BJ (cell line): ENCODE measurements at regions not wholly inside any gene's neighbourhood (a gene's known extent, or its start where the extent isn't known, plus 50 kb on each side); places are given as distances from the start of the nearest gene placed in this dataset.

ENCODE experiments used
- CTCF ChIA-PET: fragments of 350-600 bp; formaldehyde crosslinking; extraction: SDS; loops from one replicate; lab custom pipeline; 2021; ENCODE audit warnings: antibody characterized with exemption, inconsistent platforms; lab: Yijun Ruan, JAX
- POLR2A ChIA-PET: fragments of 300-600 bp; sonication (Branson Sonifier 250); formaldehyde crosslinking; extraction: SDS; loops from one replicate; lab custom pipeline; 2021; ENCODE audit warnings: antibody characterized with exemption; lab: Charles Lee
- DNase-seq: peaks from one replicate; pipeline ENCODE4 v3.0.0-alpha.2; 2011; ENCODE audit warnings: low read depth
- H3K27me3 ChIP-seq: 2 replicates; pipeline ENCODE4 v1.6.0; 2011; ENCODE audit warnings: low read length; ENCODE audit not compliant: control insufficient read depth, insufficient read depth
- H3K36me3 ChIP-seq: 2 replicates; pipeline ENCODE4 v1.5.1; 2011; ENCODE audit warnings: low read length; ENCODE audit not compliant: control insufficient read depth, insufficient read depth
- H3K4me3 ChIP-seq: 2 replicates; pipeline ENCODE4 v1.5.1; 2011; ENCODE audit warnings: low read depth, mild to moderate bottlenecking, control low read depth, low read length
- CTCF ChIP-seq: IDR thresholded peaks from 2 replicates; pipeline ENCODE4 v1.5.1; 2011; ENCODE audit warnings: low read depth, mild to moderate bottlenecking, control low read depth, inconsistent platforms, low read length, moderate library complexity; ENCODE audit not compliant: insufficient read depth

- Histone ChIP-seq H3K27me3 (no peaks in the 10 kb centered on the region), H3K36me3 (no peaks in the 10 kb centered on the region), H3K4me3 (no peak overlapping the region)
- TF ChIP-seq CTCF = no peak
- POLR2A ChIA-PET = no interaction called here
- CTCF ChIA-PET = no interaction called here
- DNase-seq = no peak
Measured at GRCh38 chr11:115869780-115870431, 365.7 kb upstream of the CADM1 start.

GRCh38 chr11:115869131-115869530, 364.9 kb upstream of the CADM1 start:
- CTCF ChIA-PET = no interaction called here

GRCh38 chr11:115860246-115860645, 356.0 kb upstream of the CADM1 start:
- ChIA-PET POLR2A (no interaction called here), CTCF (no interaction called here)
- TF ChIP-seq CTCF = no peak
- no peak overlapping the region for H3K4me3 ChIP-seq
- H3K36me3 ChIP-seq = no peaks in the 10 kb centered on the region
- H3K27me3 ChIP-seq = no peaks in the 10 kb centered on the region
- no peak for DNase-seq

More at GRCh38 chr11:115869131-115869530, 364.9 kb upstream of the CADM1 start:
- no peaks in the 10 kb centered on the region for H3K27me3 ChIP-seq
- H3K36me3 ChIP-seq = no peaks in the 10 kb centered on the region
- POLR2A ChIA-PET = no interaction called here
- no peak for TF ChIP-seq CTCF
- no peak for DNase-seq
- no peak overlapping the region for H3K4me3 ChIP-seq

- TF ChIP-seq CTCF = no peak
- Histone ChIP-seq H3K4me3 (no peak overlapping the region), H3K27me3 (no peaks in the 10 kb centered on the region), H3K36me3 (no peaks in the 10 kb centered on the region)
- ChIA-PET POLR2A (no interaction called here), CTCF (no interaction called here)
- DNase-seq = no peak
Measured at GRCh38 chr11:115848611-115849010, 344.4 kb upstream of the CADM1 start.

- Histone ChIP-seq H3K27me3 (no peaks in the 10 kb centered on the region), H3K4me3 (no peak overlapping the region), H3K36me3 (no peaks in the 10 kb centered on the region)
- ChIA-PET CTCF (no interaction called here), POLR2A (no interaction called here)
- no peak for DNase-seq
- no peak for TF ChIP-seq CTCF
Measured at GRCh38 chr11:115848080-115848479, 343.9 kb upstream of the CADM1 start.
